ENCODE measurements at regions not wholly inside any gene's neighbourhood (a gene's known extent, or its start where the extent isn't known, plus 50 kb on each side); places are given as distances from the start of the nearest gene placed in this dataset.
A peak's percentile ranks its signal among the peaks of the same experiment; 100 is the strongest.
"Not testable (repeated sequence)": the region's sequence is repeated elsewhere in the genome, so short reads cannot be mapped to it uniquely, and the experiment has no call there.

DNA sequence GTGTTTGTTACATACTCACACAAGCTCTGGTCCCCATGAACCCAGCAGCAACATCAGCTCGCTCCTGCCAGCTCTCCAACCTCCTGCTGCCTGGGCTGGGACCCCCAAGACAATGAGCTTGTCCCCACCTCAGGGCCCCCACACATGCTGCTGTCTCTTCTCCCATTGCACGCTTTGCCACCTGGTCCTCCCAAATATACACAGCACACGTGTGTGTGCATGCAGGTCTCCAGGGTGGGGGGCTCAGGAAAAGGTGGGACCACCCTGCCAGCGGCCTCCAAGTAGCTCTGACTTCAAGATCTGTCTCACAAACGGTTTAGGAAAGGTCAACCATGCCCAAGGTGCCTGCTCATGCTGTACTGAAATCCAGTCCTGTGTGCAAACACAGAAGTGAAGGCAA is 68.1 kb upstream of the CCND1 start:
- DNase-seq, result no peak

- DNase-seq, result peak; percentile 37
These were observed 67.0 kb upstream of the CCND1 start for GRCh38 chr11:69573761-69574607.

GRCh38 chr11:69574608-69575255 is 66.2 kb upstream of the CCND1 start:
- DNase-seq, result no peak

DNA sequence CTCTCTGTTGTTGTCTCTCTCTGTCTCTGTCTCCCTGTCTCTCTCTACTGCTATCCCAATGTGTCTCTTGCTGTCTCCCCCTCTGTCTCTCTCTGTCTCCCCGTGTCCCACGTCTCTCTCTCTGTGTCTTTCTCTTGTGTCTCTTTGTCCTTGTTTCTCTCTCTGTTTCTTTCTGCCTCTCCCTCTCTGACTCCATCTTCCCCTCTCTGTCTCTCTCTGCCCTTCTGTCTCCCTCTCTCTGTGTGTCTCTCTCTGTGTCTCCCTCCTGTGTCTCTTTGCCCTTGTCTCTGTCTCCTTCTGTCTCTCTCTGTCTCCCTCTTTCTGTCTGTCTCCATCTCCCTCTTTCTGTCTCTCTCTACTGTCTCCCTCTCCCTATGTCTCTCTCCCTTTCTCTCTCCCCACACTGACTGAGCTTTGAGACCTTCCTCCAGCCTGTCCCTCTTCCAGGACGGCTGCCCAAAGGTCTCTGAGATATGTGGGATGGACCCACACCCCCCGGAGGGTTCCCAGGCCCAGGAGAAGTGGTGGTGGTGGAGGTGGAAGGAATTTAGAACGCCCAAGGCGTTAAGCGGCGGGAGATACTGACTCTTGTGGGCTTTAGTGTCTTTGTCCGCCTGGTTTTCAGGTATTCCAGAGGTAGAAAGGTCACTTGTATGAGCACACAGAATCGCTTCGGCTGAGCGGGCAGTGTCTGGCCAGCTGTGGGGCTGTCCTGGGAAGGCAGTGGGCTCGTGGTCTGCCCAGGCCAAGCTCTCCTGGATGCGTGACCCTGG is 65.5 kb upstream of the CCND1 start:
- peak; percentile 61 for DNase-seq

DNA sequence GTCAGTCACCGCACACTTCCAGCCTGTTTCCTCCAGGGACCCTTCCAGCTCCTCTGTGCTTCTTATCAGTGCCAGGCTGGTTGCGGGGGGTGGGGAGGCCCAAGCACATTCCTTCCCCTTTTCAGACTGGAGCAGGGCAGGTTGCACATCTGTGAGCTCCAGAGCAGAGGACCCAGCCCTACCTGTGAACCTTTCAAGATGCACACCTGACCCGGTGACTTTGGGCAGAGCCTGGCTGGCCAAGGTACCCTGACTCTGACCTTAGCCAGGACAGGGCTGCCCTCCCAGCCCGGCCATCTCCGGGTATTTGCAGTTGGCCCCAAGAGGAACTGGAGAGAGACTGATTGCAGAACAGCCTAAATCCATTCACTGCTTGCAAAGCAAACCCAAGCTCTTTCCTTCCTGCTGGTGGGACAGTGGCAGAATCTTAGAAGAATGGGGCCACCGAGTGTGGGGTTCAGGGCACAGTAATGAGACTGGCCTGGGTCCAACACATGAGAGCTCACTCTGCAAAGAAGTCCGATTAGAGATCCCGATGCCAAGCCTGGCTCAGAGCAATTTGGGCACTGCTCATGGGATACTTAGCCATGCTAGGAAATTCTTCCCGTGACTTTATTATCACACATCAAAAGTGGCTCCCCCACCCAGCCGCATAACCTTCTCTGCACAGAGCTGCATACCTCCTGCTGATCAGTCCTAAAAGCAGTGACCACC is 64.7 kb upstream of the CCND1 start:
- DNase-seq, result peak; percentile 22

DNA sequence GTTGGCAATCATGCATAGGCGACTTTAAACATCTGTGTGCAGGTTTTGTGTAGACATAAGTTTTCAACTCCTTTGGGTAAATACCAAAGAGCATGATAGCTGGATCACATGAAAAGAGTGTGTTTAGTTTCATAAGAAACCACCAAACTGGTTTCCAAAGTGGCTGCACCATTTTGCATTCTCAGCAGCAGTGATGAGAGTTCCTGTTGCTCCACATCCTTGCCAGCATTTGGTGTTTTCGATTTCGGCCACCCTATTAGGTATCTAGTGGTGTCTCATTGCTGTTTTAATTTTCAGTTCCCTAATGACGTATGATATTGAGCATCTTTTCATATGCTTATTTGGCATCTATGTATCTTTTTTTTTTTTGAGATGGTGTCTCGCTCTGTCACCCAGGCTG is 62.8 kb upstream of the CCND1 start:
- no peak for DNase-seq

GRCh38 chr11:69580529-69580928 is 60.4 kb upstream of the CCND1 start:
- DNase-seq, result peak; percentile 22

DNA sequence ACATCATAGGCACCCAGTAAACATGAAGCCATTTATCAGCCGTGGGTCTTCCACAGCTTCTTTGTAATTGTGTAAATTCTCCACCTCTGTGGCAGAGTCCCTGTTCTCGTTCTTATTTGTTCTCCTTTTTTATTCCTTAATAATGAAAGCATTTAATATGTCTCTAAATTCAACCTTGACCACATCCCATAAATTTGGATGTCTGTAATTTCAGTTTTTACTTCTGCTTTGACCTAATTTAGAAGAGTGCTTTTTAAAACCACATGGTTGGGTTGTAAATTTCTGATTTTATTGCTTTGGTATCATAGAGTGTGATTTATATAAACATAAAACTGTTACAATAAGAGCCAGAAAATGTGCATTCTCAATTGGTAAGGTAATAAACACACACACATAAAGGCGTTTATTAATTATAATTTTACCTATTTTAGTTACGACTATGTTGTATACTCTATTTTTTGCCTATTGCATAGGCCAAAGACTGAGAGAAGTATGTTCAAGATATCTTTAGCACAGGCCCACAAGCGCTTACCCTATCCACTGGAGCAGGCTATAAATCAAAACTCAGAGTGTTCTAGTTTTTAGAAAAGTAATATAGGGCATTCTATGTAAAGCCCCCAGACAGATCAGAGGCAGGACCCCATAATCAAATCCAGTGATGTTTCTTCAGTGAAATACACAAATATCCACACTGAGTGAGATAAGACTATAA is 58.0 kb upstream of the CCND1 start:
- peak; percentile 1 for DNase-seq

DNA sequence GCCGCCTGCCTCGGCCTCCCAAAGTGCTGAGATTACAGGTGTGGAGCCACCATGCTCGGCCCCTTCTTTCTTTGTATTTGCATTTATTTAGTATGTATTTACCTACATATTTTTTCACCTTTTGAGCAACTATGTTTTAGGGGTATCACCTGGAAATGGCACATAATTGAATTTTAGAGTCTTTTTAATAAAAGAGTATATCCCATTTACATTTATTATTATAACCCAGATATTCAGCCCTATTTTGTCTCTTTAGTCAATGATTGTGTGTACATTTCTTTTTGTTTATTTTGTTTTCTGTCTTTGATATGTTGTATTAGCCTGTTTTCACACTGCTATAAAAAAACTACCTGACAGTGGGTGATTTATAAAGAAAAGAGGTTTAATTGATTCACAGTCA is 56.8 kb upstream of the CCND1 start:
- no peak for DNase-seq

DNA sequence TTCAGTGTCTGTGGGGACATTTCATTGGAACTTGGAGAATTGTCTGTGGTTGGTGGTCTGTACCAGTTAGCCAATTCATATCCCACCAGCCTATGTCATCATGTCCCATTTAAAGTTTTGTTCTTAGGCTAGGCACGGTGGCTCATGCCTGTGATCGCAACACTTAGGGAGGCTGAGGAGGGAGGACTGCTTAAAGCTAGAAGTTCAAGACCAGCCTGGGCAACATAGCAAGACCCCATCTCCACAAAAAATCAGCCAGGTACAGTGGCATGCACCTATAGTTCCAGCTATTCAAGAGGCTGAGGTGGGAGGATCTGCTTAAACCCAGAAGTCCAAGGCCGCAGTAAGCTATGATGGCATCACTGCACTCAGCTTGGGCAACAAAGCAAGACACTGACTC is 55.6 kb upstream of the CCND1 start:
- peak; percentile 12 for DNase-seq

- DNase-seq, result peak; percentile 88
These were observed 53.4 kb upstream of the CCND1 start for GRCh38 chr11:69587454-69588090.

DNA sequence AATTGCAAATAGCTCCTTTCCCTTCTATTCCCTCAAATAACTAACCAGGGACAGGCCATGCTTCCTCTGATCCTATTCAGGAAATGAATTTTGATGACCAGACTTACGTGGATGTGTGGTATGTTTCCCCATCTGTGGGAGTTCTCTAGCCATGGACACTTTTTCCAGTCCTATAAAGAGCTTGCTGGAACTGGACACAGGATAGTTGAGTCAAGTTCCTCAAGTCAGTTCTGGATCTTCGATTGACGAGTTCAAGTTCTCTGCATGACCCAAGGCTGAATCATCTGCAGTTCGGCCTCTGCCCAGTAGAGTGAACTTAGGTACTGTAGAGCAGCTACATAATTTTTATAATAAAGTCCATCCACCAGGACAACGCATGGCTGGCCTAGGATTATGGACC is 52.7 kb upstream of the CCND1 start:
- peak; percentile 70 for DNase-seq

GRCh38 chr11:69590088-69590487 is 50.9 kb upstream of the CCND1 start:
- DNase-seq, result not testable (repeated sequence)
